WTC11 (cell line): ENCODE measurements at regions not wholly inside any gene's neighbourhood (a gene's known extent, or its start where the extent isn't known, plus 50 kb on each side); places are given as distances from the start of the nearest gene placed in this dataset.

Experiments
- ATF1 ChIP-seq: sonication (generic); formaldehyde crosslinking; IDR thresholded peaks from 2 replicates; pipeline ENCODE4 v1.8.1; 2023; ENCODE audit warnings: mild to moderate bottlenecking, moderate library complexity, missing genetic modification reagents
- ATF2 ChIP-seq: sonication (generic); formaldehyde crosslinking; IDR thresholded peaks from 2 replicates; pipeline ENCODE4 v1.8.1; 2022; ENCODE audit warnings: low read depth, missing genetic modification reagents, borderline replicate concordance
- CREB1 ChIP-seq: sonication (generic); formaldehyde crosslinking; IDR thresholded peaks from 2 replicates; pipeline ENCODE4 v1.8.0; 2023; ENCODE audit warnings: mild to moderate bottlenecking, missing genetic modification reagents
- CTCF ChIP-seq: fragments of 200-600 bp; IDR thresholded peaks from 2 replicates; pipeline ENCODE4 v1.8.0; 2022; ENCODE audit warnings: antibody characterized with exemption
- ESRRA ChIP-seq: sonication (generic); formaldehyde crosslinking; IDR thresholded peaks from 2 replicates; pipeline ENCODE4 v1.8.1; 2022; ENCODE audit warnings: mild to moderate bottlenecking, missing genetic modification reagents, borderline replicate concordance
- FOXK1 ChIP-seq: sonication (generic); formaldehyde crosslinking; IDR thresholded peaks from 2 replicates; pipeline ENCODE4 v1.8.0; 2022; ENCODE audit warnings: mild to moderate bottlenecking, moderate library complexity, missing genetic modification reagents
- FOXP1 ChIP-seq: sonication (generic); formaldehyde crosslinking; IDR thresholded peaks from 2 replicates; pipeline ENCODE4 v1.8.0; 2022; ENCODE audit warnings: missing genetic modification reagents, mild to moderate bottlenecking, moderate library complexity, borderline replicate concordance
- JUN ChIP-seq: sonication (generic); formaldehyde crosslinking; IDR thresholded peaks from 2 replicates; pipeline ENCODE4 v1.8.0; 2023; ENCODE audit warnings: mild to moderate bottlenecking, missing genetic modification reagents
- MAX ChIP-seq: sonication (generic); formaldehyde crosslinking; IDR thresholded peaks from 2 replicates; pipeline ENCODE4 v1.8.0; 2022; ENCODE audit warnings: mild to moderate bottlenecking, missing genetic modification reagents
- MXD4 ChIP-seq: fragments of 250-450 bp; sonication (Bioruptor Pico); IDR thresholded peaks from 2 replicates; pipeline ENCODE4 v1.8.0; 2021; ENCODE audit warnings: mild to moderate bottlenecking, moderate library complexity, borderline replicate concordance
- STAT6 ChIP-seq: sonication (generic); formaldehyde crosslinking; conservative IDR thresholded peaks from 2 replicates; pipeline ENCODE4 v1.8.1; 2023; ENCODE audit warnings: mild to moderate bottlenecking, low read depth, missing genetic modification reagents, moderate library complexity

- TF ChIP-seq JUN (CRISPR knock-in tag) = no peak
- TF ChIP-seq MXD4 = no peak
- TF ChIP-seq ATF2 (CRISPR knock-in tag) = no peak
- TF ChIP-seq STAT6 (CRISPR knock-in tag) = no peak
- TF ChIP-seq CTCF = no peak
- no peak for TF ChIP-seq FOXK1
- TF ChIP-seq MAX (CRISPR knock-in tag) = no peak
- TF ChIP-seq ESRRA (CRISPR knock-in tag) = no peak
- no peak for TF ChIP-seq FOXP1
- no peak for TF ChIP-seq ATF1 (CRISPR knock-in tag)
- no peak for TF ChIP-seq CREB1 (CRISPR knock-in tag)
Observed at GRCh38 chr13:76116751-76117360, 480.7 kb downstream of the LMO7 start.
